ENCODE measurements at regions not wholly inside any gene's neighbourhood (a gene's known extent, or its start where the extent isn't known, plus 50 kb on each side); places are given as distances from the start of the nearest gene placed in this dataset.

- no peak for TF ChIP-seq CTCF (conservative IDR thresholded peaks at IDR 0.05 in 1 of 2, IDR thresholded peaks at IDR 0.05 in 1 of 2; ENCODE audit: extremely low read depth in 1 of 2, insufficient read depth in 1 of 2, low read depth in 1 of 2, low read length in 2 of 2)
- no peak for TF ChIP-seq EZH2 (IDR thresholded peaks at IDR 0.05; ENCODE audit: borderline replicate concordance, low read length)
Measured at GRCh38 chr7:18343047-18343446, 152.5 kb upstream of the HDAC9 start.
